HG03571 (cell line): ENCODE measurements at regions not wholly inside any gene's neighbourhood (a gene's known extent, or its start where the extent isn't known, plus 50 kb on each side); places are given as distances from the start of the nearest gene placed in this dataset.
"Not testable (repeated sequence)": the region's sequence is repeated elsewhere in the genome, so short reads cannot be mapped to it uniquely, and the experiment has no call there.

Source experiments
- ATAC-seq: cut with Tn5 transposase; IDR thresholded peaks from one replicate; pipeline ENCODE4 v1.9.1; 2021; ENCODE audit not compliant: unreplicated experiment

GRCh38 chr15:22258009-22258397 lies 177.7 kb downstream of the OR4M2 start:
- no peak for ATAC-seq

DNA sequence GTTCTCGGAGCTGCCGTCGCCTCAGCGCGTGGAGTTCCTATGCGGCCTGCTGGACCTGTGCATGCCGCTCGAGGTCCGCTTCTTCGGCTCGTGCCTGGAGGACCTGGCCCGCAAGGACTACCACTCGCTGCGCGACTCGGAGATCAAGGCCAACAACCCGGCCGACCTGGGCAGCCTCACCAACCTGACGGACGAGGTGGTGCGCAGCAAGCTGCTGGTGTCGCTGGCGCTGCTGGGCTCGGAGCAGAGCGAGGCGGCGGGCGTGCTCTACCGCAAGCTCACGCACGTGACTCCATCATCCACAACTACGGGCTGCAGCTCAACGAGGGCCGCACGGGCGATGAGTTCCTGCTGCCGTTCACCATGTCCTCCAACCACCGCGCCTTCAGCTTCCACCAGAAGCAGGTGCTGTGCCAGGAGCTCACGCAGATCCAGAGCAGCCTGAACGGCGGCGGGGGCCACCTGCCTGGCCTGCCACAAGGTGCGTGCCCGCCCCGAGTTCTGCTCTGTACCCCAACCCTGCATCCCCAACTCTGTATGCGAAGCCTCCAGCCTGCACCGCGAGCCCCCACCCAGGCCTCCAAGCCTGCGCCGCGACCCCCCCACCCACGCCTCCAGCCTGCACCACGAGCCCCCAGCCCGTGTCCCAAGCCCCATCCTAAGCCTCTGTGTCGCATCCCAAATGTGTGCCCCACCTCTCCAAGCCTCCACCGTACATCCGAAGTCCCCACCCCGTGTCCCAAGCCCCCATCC lies 178.2 kb downstream of the OR4M2 start:
- ATAC-seq, result no peak

GRCh38 chr15:22259151-22259750 lies 178.9 kb downstream of the OR4M2 start:
- ATAC-seq, result not testable (repeated sequence)

- no peak for ATAC-seq
Observed at GRCh38 chr15:22259881-22260421, 179.6 kb downstream of the OR4M2 start.

- ATAC-seq, result no peak
Observed at GRCh38 chr15:22262613-22263020, 182.3 kb downstream of the OR4M2 start.

DNA sequence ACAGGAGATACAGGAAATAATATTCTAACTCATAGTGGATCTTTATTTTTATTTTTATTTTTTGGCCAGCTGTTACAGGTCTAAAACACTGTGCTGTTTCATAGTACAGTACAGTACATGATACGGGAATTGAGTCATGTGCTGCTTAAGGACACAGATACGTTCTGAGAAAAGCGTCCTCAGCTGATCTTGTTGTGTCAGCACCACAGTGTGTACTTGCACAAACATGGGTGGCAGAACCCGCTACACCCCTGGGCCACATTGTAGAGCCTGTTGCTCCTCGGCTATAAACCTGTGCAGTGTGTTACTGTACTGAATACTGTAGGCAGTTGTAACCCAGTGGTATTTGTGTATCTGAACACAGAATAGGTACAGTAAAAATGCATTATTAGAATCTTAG lies 183.4 kb downstream of the OR4M2 start:
- ATAC-seq, result no peak

GRCh38 chr15:22264272-22264671 lies 183.9 kb downstream of the OR4M2 start:
- ATAC-seq, result not testable (repeated sequence)

- ATAC-seq, result no peak
Observed at GRCh38 chr15:22265056-22265945, 185.0 kb downstream of the OR4M2 start.

DNA sequence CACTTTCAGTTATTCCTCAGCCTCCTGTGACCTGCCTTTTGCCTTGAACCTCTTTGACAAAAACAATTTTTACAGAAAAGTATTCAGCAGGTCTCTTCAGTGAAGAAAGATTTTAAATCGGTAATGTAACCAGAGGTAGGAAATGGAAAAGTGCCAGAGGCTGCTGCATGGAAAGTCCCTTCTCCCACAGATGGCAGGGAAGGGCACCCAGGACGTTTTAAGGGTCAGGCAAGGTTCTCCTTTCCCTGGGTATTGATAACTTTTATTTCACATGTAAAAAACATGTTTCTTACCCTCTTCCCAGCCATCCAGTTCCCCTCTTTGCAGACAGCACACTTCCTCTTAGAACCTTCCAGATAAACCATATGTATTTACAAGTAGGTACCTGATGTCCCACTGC lies 185.6 kb downstream of the OR4M2 start:
- no peak for ATAC-seq

- no peak for ATAC-seq
Observed at GRCh38 chr15:22267761-22268160, 187.4 kb downstream of the OR4M2 start.

DNA sequence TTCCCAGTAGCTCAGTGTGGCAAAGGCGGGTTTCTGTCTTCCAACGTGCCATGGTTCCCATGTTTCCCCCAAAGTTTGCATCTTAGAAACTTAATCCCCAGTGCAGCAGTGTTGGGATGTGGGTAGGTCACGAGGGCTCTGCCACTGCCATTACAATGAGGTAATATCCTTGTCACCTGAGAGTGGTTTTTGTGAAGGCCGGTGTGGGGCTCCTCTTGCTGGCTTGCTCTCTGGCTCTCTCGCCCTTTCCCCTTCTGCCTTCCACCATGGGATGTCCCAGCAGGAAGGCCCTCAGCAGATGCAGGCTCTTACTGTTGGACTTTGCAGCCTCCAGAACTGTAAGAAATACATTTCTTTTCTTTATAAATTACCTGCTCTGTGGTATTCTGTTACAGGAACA lies 187.9 kb downstream of the OR4M2 start:
- ATAC-seq, result not testable (repeated sequence)

DNA sequence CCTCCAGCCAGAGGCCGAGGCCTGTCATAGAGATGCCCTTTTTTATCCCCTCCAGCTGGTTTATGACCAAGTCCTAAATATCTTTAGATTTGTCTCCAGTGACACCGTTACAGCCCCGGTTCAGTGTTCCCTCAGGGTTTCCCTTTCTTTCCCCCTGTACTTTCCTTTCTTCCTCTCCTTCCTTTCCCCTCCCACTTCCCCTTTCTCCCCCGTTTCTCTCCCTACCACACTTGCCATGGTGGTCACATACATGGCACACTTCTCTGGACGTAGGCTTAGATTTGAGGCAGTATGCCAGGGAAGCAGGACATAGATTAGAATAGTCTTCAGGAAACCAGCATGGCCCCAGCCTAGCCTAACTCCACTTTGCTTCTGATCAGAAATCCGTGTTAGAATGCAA lies 188.3 kb downstream of the OR4M2 start:
- ATAC-seq, result not testable (repeated sequence)

- ATAC-seq, result not testable (repeated sequence)
Observed at GRCh38 chr15:22272286-22273160, 186.2 kb upstream of the GOLGA6L22 start.

DNA sequence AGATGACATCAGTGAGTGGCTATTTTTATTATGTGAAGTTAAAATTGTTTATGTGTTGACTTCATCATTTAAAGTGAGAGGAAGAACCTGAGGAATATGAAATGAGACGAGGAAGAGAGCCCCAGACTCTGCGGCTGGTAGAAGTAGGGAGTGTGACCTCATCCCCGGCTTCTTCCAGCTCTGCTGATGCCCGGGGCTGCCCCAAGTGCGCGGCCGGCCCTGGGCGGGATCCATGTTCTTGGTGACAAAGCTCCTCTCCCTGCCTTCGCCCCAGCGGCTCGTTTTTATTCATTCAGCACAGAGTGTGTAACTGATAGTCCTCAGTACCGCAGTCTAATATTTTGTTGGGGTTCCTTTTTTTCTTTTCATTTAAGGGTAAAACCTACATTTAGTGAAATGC lies 185.5 kb upstream of the GOLGA6L22 start:
- ATAC-seq, result not testable (repeated sequence)

GRCh38 chr15:22274376-22274775 lies 184.3 kb upstream of the GOLGA6L22 start:
- ATAC-seq, result not testable (repeated sequence)

DNA sequence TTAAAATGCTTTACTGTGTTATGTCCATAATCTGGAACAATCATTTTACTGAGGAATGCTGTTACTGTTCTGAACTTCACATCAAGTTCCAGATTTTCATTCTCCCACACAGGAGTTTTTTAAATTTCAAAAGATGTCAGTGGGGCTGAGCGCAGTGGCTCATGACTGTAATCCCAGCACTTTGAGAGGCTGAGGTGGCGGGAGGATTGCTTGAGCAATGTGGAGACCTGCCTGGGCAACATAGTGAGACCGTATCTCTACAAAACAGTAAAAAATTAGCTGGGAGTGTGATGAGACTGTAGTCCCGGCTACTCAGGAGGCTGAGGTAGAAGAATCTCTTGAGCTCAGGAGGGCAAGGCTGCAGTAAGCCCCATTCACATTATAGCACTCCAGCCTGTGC lies 177.9 kb upstream of the GOLGA6L22 start:
- not testable (repeated sequence) for ATAC-seq

DNA sequence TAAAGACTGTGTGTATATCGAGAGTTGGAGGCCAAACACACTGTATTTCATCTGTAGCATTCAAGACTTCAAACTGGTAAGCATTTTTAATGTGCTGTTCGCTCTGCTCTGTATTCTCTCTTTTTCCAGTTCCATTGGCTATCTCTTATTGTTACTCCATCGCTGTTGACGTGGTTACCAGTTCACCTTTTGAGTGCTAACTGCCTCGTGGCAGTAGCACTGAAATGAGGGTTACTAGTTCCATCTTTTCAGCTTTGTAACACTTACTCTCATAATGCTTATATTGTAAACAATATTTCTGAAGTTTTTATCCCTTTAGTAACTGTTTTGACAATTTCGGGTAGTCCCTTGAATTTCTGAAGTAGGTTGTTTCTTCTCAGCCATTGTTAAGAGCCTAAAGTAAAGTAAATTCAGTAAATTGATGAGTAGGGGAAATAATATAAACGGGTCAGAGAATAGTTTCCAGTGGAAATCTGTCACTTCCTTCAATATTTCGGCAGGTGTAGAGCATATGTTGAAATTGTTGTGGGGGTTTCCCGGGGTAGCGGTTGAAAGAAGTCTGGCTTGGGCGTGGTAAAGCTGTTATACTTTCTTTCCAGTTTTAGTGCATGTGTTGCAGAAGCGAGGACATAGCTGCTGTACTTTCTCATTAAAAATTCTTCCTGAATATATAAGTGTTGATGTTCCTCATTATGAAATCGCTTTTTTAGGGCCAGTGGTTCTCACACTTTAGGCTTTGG lies 175.7 kb upstream of the GOLGA6L22 start:
- ATAC-seq, result not testable (repeated sequence)

- not testable (repeated sequence) for ATAC-seq
Observed at GRCh38 chr15:22284795-22285420, 173.8 kb upstream of the GOLGA6L22 start.

DNA sequence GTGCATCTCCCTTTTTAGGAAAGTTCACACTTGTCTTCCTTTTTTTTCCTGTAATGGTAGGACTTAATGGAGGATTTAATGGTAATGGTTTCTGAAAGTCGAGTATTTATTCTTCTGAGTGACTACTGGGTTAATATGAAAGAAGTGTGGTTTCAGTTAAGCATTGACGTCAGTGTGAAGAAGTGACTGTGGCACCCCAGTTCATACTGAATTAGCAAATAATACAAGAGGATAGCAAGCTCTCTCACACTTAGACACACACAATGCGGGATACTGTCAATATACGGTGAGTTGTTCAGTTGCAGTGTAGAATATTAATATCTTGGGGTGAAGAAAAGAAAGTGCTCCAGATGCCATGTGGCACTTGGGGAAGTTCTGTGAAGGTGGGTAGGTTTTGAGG lies 167.6 kb upstream of the GOLGA6L22 start:
- not testable (repeated sequence) for ATAC-seq
